NCI-H2227 (cell line): ENCODE measurements at regions not wholly inside any gene's neighbourhood (a gene's known extent, or its start where the extent isn't known, plus 50 kb on each side); places are given as distances from the start of the nearest gene placed in this dataset.

Experiments
- DNase-seq: peaks from one replicate; lab custom pipeline; 2025; ENCODE audit not compliant: unreplicated experiment; lab: John Stamatoyannopoulos, UW

GRCh38 chr5:74143151-74143550 lies 497.4 kb downstream of the ENC1 start:
- DNase-seq = no peak

DNA sequence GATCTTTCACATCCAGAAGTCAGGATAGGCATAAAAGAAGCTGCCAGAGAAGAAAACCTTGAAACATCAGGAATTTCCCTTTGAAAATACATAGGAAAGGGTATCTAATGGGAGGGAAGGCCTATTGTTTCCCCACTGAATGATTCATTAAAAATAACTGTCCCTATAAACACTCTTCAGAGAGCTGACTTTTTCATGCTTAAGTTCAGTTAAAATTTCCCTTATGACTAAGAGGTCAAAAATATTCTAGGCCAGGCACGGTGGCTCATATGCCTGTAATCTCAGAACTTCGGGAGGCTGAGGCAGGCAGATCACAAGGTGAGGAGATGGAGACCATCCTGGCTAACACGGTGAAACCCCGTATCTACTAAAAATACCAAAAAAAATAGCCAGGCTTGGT lies 499.5 kb downstream of the ENC1 start:
- DNase-seq = no peak

DNA sequence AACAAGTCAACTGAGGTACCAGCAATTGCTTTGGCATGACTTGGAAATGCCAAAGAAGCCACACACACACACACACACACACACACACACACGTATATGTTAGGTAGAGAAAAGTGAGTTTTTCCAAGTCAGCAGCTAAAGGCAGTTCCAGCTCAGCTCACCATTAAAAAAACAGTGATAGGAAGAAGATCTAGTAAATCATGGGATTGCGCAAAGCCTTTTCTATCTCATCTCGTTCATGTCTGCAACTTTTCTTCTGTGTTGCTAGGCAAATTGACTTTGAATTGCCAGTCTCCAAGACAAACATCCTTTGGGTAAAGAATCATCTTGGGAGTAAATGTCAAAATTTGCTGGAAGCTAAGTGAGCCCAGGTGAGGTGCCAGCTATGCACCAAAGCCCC lies 500.1 kb downstream of the ENC1 start:
- DNase-seq = no peak

GRCh38 chr5:74139589-74139988 lies 500.9 kb downstream of the ENC1 start:
- no peak for DNase-seq

DNA sequence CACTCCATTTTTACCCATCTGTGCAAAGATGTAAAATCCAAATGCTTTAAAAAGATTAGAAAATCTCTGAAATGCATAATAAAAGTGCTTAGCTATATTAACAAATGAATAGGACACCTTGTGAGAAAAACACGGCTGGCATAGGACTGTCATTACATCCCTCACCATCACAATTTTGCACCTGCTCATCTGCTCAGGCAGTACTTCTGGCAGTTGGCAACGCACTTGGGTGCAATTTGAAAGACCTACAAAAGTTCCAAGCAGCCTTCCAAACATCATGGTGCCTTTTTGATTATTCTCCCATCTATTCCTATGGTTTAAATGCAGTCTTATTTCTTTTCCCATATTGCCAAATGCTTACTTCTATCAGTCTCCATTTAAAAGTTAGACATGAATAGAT lies 501.8 kb downstream of the ENC1 start:
- no peak for DNase-seq

GRCh38 chr5:74136276-74136825 lies 504.2 kb downstream of the ENC1 start:
- no peak for DNase-seq

- DNase-seq = no peak
These were observed 505.5 kb downstream of the ENC1 start for GRCh38 chr5:74135033-74135432.

DNA sequence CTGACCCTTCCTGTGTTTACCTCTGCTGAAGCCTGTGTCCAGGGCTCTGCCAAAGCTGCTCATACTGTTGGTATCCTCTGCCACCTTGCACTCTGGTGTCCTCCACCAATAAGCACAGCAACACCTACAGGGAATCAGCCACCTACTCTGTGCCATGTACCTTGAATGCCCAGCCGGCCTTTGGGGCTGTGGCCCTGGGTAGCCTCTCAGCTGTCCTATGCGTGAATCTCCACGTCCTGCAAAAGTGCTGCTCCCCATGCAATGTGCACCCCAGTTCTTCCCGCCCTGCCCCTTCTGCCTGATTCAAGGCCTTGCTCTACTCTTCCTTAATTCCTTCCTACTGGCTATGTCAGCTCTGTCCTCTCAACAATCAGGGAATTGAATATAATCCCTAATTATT lies 506.5 kb downstream of the ARHGEF28 start:
- DNase-seq = no peak

GRCh38 chr5:74131250-74131649 lies 505.3 kb downstream of the ARHGEF28 start:
- no peak for DNase-seq

- peak; percentile 67 for DNase-seq
These were observed 504.3 kb downstream of the ARHGEF28 start for GRCh38 chr5:74130155-74130897.

- no peak for DNase-seq
These were observed 501.7 kb downstream of the ARHGEF28 start for GRCh38 chr5:74127381-74128320.

GRCh38 chr5:74126294-74126693 lies 500.3 kb downstream of the ARHGEF28 start:
- no peak for DNase-seq

DNA sequence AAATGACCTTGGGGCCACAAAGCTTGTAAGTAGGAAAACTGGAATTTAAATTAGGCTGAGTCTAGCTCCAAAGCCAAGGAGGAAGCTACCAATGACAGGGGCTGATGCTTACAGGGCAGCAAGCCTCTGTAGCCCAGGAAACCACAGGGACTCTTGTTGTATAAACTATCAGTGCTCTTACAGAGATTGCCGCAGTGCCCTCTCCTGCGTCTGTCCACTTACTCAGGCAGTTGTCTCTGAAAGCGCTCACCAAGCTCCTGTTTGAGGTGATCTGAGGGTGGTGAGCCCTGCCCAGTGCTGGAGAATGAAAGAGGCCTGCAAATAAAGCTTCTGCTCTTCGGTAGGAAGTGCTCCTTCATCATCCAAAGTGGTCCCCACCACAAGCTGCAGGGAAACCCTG lies 498.8 kb downstream of the ARHGEF28 start:
- no peak for DNase-seq

- no peak for DNase-seq
These were observed 497.9 kb downstream of the ARHGEF28 start for GRCh38 chr5:74123929-74124328.

- no peak for DNase-seq
These were observed 497.1 kb downstream of the ARHGEF28 start for GRCh38 chr5:74122979-74123590.

GRCh38 chr5:74122175-74122574 lies 496.2 kb downstream of the ARHGEF28 start:
- no peak for DNase-seq

DNA sequence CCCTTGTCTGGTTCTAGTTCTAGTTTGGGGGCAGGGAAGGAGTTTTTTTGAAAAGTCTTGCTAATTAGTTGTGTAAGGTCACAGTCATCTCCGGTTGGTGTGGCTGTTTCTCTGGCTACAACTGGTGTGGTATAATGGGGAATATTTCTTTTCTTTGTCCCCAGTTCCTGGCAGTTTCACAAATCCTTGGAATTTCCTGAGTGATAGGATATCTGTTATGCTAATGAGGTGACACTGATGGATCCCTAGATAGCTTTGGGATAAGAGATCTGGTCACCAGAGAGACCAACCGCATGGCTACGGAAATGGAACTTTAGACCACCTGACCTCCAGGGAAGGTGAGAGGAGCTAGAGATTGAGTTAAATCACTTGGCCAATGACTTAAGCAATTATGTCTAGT lies 494.6 kb downstream of the ARHGEF28 start:
- no peak for DNase-seq

- DNase-seq = no peak
These were observed 492.1 kb downstream of the ARHGEF28 start for GRCh38 chr5:74118071-74118470.

DNA sequence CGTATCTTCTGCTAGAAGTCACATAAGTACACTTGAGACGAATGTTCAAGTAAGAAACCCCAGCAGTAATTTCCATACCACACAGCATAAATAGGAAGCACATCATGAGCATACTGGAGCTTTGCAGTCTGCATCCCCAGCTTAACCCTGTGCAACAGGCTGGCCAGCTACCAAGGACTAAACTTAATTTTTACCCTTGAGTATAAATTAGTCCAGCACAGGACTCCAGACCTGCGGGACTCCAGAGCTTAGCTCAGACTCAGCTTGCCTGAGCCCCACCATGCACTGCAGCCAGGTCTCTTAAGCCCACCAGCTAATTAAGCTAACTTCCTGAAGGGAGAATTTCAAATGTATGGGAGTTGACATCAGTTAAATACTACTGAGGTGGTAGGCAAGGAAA lies 491.0 kb downstream of the ARHGEF28 start:
- DNase-seq = no peak

- DNase-seq = no peak
These were observed 490.3 kb downstream of the ARHGEF28 start for GRCh38 chr5:74116266-74116665.

GRCh38 chr5:74113927-74114326 lies 487.9 kb downstream of the ARHGEF28 start:
- DNase-seq = no peak

DNA sequence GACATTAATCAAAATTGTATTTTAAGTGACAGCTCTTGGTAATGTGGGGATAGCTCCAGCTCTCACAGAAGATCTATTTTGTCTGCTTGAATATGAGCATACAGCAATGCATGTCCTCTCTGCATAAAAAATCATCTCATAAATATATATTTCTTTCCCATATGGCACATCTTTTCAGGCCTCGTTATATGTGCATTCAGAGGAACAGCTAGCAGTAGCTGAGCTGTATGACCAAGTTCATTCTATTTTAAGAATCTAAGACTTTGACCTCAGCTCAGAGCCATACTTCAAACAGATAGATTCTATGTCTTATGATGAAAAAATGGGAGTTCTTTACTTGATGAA lies 487.2 kb downstream of the ARHGEF28 start:
- DNase-seq = no peak
